Lower leg skin (tissue), 4 donors: ENCODE measurements at regions not wholly inside any gene's neighbourhood (a gene's known extent, or its start where the extent isn't known, plus 50 kb on each side); places are given as distances from the start of the nearest gene placed in this dataset.

Source experiments
- DNase-seq, 2 donors: peaks; one replicate each; pipeline ENCODE4 v3.0.0-alpha.2; 2019; ENCODE audit warnings: low spot score in 2 of 2
- H3K4me3 ChIP-seq: fragments of 200-600 bp; sonication (generic); 2 replicates; pipeline ENCODE4 v1.5.1; 2017; ENCODE audit warnings: mild to moderate bottlenecking, low read depth; ENCODE audit not compliant: poor library complexity, severe bottlenecking
- POLR2A ChIP-seq, 2 donors: fragments of 450-650 bp; IDR thresholded peaks; one replicate each; pipeline ENCODE4 v1.6.1; 2016 to 2017; ENCODE audit warnings: antibody characterized with exemption in 2 of 2, mild to moderate bottlenecking in 1 of 2, moderate library complexity in 1 of 2
- WGBS, 2 donors: methylation state at CpG; one replicate each; pipeline ENCODE4 v1.1.5; 2018; 5-methylcytosine and 5-hydroxymethylcytosine counted together
- intact Hi-C: fragments of 100-400 bp; cut with DNase I; formaldehyde crosslinking; loops from one replicate; pipeline ENCODE4 v1.15.0; 2023; ENCODE audit warnings: low total_unique reads
- TF ChIP-seq, protein P1 (sequence below), 3 donors: fragments of 450-650 bp; IDR thresholded peaks; one replicate each; pipeline ENCODE4 v1.5.1; 2016; ENCODE audit warnings: antibody characterized with exemption in 3 of 3, mild to moderate bottlenecking in 3 of 3, moderate library complexity in 2 of 3

- intact Hi-C loops, result no loop called here
- H3K4me3 ChIP-seq, result no peak overlapping the region
- 87 to 88% methylated on average over 6 of the region's 6 CpGs for WGBS, 2 donors
- TF ChIP-seq, protein P1, sequence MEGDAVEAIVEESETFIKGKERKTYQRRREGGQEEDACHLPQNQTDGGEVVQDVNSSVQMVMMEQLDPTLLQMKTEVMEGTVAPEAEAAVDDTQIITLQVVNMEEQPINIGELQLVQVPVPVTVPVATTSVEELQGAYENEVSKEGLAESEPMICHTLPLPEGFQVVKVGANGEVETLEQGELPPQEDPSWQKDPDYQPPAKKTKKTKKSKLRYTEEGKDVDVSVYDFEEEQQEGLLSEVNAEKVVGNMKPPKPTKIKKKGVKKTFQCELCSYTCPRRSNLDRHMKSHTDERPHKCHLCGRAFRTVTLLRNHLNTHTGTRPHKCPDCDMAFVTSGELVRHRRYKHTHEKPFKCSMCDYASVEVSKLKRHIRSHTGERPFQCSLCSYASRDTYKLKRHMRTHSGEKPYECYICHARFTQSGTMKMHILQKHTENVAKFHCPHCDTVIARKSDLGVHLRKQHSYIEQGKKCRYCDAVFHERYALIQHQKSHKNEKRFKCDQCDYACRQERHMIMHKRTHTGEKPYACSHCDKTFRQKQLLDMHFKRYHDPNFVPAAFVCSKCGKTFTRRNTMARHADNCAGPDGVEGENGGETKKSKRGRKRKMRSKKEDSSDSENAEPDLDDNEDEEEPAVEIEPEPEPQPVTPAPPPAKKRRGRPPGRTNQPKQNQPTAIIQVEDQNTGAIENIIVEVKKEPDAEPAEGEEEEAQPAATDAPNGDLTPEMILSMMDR (IDR thresholded peaks at IDR 0.05), result no peak
- no peak for TF ChIP-seq POLR2A (IDR thresholded peaks at IDR 0.05)
- no peak for DNase-seq
Observed at GRCh38 chr17:72259922-72260321, 139.1 kb downstream of the SOX9 start.

- TF ChIP-seq POLR2A (IDR thresholded peaks at IDR 0.05), result no peak
- TF ChIP-seq, protein P1 (IDR thresholded peaks at IDR 0.05), result no peak
- no peak overlapping the region for H3K4me3 ChIP-seq
- no peak for DNase-seq
- intact Hi-C loops, result no loop called here
Observed at GRCh38 chr17:72262766-72263165, 141.9 kb downstream of the SOX9 start.

GRCh38 chr17:72264682-72265405 is 144.0 kb downstream of the SOX9 start:
- H3K4me3 ChIP-seq, result no peak overlapping the region
- DNase-seq, result no peak
- WGBS, 2 donors, result 91 to 94% methylated on average over 4 of the region's 4 CpGs
- intact Hi-C loops, result no loop called here
- TF ChIP-seq, protein P1 (IDR thresholded peaks at IDR 0.05), result no peak
- TF ChIP-seq POLR2A (IDR thresholded peaks at IDR 0.05), result no peak

DNA sequence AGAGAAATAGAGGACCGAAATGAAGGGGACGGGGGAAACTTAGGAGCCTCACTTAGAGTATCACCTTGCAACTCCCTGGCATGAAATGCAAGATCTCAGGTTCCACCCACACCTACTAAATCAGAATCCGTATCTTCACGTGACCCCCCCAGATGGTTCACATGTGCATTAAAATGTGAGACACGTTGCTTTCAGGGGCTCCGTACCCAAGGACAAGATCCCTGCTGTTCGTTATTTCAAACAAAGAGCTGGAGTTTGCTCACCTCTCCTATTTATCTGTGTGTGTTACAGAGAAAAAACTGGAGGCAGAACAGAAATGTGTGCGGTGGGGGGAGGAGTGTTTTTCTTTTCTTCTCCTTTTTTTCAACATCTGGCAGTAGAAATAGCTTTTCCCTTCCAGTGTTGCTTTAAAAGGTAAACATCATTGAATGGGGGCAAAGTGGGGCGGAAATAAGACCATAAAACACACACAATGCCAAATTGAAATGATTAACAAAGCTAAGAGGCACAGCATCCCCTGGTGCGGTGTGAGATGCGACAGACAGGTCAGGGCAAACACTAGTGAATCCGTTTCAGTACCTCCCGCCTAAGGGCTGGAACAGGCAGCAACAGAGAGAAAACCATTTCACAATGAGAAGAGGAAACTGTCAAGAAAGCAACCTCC is 145.4 kb downstream of the SOX9 start:
- intact Hi-C loops, result no loop called here
- WGBS, 2 donors, result 31 to 33% methylated on average over 13 of the region's 13 CpGs
- DNase-seq, result no peak
- TF ChIP-seq, protein P1 (IDR thresholded peaks at IDR 0.05), result no peak
- no peak for TF ChIP-seq POLR2A (IDR thresholded peaks at IDR 0.05)
- H3K4me3 ChIP-seq, result no peak overlapping the region

GRCh38 chr17:72267601-72268000 is 146.8 kb downstream of the SOX9 start:
- H3K4me3 ChIP-seq, result no peak overlapping the region
- 83 to 87% methylated on average over 1 of the region's 1 CpG for WGBS, 2 donors
- intact Hi-C loops, result no loop called here
- no peak for DNase-seq
- TF ChIP-seq POLR2A (IDR thresholded peaks at IDR 0.05), result no peak

GRCh38 chr17:72268431-72268830 is 147.6 kb downstream of the SOX9 start:
- intact Hi-C loops, result no loop called here
- H3K4me3 ChIP-seq, result no peak overlapping the region
- WGBS, 2 donors, result 87 to 89% methylated on average over 6 of the region's 6 CpGs
- TF ChIP-seq, protein P1 (IDR thresholded peaks at IDR 0.05), result no peak
- TF ChIP-seq POLR2A (IDR thresholded peaks at IDR 0.05), result no peak
- DNase-seq, result no peak
